KG1 (cell line): ENCODE measurements at regions not wholly inside any gene's neighbourhood (a gene's known extent, or its start where the extent isn't known, plus 50 kb on each side); places are given as distances from the start of the nearest gene placed in this dataset.

ENCODE experiments used
- DNase-seq: peaks from one replicate; lab custom pipeline; 2025; lab: John Stamatoyannopoulos, UW

DNA sequence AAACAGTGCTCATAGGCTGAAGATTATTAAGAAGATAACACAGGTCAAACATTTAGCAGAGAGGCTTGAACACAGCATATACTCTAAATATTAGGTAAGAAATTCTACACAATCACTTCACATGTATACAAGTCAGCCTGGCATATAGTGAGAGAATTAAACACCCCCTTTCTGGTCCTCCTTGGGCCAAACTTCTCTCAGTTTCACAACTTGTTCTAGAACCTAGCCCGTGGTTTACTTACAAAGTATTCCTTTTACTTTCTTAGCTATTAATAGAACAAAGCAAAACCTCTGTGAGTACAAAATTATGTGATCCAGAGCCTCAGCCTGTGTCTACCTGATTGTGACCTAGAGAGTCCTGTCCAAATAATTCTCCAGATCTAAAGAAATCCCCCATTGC is 562.8 kb downstream of the TNS1 start:
- no peak for DNase-seq

DNA sequence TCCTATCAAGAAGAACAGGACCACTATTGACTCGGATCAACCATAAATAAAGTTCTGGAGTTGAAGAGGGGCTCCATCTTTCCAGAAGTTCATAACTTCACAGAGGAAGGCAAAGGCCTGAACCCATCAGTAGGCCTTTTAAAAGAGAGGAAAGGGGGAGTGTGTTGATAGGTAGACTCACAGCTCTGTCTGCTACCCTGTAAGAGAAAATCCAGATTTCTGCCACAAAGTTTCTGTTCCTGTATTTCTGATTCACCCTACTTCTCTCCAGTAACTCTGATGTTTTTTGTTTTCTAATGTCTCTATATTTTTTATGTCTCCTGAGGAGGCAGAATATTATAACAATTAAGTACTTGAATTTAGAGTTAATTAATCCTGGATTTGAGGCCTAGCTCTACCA is 564.0 kb downstream of the TNS1 start:
- no peak for DNase-seq

DNA sequence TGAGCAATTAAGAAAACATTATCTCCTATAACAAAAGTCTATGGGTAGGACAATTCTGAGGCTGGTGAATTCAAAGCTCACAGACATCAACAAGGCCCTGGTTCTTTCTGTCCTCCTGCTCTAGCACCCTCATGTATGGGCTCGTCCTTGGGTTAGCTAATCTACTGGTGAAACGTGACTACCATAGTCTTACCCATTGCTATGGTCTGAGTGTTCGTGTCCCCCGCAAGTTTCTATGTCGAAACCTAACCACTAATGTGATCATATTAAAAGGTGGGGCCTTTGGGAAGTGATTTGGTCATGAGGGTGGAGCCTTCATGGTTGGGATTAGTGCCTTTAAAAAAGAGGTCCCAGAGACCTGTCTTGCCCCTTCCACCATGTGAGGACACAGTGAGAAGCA is 564.7 kb downstream of the TNS1 start:
- no peak for DNase-seq

DNA sequence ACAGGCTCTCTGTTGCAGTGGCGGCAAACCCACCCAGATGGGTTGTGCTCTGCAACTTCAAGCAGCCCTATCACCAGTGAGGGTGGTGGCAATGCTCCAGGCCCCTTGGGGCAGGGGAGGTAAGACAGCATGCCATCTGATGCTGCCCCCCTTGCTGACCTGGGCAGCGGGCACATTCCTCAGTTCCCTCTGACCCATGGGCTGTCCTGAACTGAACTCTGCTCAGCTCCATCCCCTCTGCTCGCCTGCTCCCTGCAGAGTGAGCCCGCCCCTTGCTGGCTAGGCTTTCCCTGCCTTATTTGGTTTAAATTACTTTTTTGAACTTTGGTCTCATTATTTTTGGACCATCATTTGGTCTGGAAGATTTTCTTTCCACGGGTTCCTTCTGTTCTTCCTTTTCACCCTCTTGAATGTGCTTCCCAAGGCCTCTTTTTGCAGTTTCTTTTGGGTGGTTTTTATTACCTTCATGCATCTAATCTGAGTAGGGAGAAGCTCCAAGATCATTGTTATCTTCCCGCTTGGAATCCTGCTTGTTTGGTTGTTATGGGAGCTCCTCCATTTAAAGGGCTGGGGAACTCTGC is 565.4 kb downstream of the TNS1 start:
- DNase-seq: no peak

DNA sequence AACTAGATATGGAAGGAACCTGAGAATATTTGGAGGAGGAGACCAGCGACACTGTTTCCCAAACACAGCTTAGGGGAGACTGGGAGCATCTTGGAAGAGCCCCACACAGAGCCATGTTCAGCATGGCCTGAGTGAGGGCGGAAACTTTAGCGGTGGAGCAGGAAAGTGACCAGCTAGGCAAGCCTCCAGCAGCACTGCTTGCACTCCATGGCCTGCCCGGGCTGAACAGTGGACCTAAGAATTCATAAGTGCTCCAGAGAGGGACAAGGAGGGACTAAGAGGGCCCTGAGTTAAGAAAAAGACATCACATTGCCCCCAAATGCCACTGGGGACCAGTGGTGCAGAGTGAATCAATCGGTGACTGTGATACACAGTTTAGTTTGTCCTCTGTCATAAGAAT is 566.4 kb downstream of the TNS1 start:
- DNase-seq: no peak

DNA sequence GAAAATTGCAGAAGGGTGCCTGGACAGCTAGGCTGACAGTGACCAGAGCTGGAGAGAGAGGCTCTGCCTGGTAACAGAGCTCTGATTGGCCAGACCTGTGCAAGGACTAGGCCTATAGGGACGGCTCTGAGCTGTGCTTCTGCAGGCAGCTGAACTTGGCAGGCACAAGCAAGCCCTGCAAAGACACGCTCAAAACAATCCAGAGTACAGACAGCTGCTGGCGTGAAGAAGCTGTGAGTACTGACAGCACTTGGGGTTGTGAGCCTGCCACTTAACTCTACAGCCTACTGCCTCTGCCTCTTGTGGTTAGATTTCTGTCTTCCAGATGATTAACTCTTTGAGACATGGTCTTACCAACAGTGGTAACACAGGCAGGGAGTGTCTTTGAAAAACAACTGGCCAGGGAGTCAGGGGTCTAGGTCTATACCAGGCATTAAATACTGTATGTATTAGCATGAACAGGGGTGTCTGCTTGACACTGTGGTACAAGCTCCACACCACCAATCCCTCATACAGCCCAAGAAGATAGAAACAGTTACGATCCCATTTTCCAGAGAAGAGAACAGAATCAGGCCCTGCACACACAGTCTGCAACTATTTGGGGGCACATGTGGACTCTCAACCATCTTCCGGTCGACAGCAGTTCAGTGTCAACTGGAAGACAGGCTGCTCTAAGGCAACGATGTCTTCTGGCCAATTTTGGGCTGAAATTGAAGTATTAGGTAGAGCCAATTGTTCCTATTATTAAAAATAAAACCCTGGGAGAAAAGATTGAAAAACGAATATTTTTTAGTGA is 568.4 kb downstream of the TNS1 start:
- DNase-seq: peak; percentile 4

DNA sequence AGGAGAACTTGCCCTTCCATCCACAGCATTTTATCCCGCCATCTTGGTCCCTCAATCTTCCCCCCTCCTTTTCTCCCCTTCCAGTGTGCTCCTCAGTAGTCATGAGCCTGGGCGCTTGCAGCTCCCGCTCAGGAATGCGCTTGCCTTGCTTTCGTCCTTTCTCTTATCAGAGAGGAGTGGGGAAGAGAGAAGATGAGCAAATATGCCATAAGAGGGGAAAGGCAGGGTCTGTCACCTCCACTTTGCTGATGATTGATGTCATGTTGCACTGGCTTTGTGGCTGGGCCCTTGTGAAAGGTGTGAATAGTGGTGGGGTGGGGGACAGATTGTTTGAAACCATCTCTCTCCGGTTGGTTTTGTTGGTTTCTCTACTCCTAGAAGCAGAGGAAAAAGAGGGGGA is 569.3 kb downstream of the TNS1 start:
- DNase-seq: no peak

DNA sequence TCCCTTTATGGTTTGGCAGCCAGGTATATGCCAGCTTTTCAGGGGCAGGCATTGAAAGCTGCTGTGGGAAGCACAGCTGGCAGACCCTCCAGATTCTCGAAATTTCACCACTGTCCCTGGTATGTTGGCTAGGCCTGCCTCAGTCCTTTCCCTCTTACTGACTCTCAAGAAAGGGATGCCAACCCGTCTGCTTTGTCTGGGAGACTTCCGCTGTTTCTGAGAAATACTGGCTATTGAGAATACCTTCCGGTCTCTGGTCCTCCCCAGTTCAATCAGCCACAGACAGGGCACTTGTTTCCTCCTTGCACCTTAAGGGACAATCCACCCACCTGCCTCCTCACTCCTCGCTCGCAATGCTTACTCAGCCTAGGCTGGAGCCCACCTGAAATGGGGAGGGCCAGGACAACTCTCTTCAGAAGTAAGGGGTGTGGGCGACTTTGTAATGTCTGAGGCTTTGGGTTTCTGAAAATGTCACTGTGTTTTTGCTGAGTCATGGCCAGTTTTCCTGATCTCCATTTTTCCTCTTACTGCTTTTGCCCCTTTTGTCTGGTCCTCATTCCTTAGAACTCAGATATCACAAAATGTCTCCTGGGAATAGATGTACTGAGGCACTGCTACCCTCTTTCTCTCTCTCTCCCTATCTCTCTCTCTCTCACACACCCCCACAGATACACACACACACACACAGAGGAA is 571.1 kb downstream of the TNS1 start:
- DNase-seq: no peak

DNA sequence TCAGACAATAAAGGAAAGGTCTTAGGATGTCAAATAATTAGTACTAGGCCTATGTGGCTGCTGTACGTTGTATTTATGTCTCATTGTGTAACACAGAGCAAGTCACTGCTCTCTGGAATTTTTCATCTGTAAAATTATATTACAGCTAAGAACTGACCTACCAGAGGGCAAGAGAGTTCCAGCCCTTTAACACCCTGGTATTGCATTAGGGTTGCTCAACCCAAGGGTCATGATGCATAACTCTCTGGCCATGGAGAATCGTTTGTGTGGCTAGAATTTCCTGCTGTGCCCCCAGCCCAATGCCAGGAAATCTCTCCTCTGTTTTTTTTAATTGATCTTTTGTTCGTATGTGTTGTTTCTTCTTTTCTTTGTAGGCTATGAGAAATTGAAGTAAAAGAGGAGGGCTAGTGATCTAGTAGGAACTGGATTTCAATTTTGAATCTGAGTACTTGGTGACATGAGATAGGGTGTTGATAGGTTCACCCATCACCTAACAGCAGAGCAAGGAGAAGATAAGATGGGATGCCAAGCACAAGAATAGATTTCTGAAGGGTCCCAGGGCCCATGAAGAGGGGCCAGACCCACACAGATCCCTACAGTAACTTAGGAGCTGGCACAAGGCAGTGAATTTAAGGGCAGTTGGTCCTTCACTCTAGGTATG is 571.2 kb upstream of the TNP1 start:
- DNase-seq: no peak

DNA sequence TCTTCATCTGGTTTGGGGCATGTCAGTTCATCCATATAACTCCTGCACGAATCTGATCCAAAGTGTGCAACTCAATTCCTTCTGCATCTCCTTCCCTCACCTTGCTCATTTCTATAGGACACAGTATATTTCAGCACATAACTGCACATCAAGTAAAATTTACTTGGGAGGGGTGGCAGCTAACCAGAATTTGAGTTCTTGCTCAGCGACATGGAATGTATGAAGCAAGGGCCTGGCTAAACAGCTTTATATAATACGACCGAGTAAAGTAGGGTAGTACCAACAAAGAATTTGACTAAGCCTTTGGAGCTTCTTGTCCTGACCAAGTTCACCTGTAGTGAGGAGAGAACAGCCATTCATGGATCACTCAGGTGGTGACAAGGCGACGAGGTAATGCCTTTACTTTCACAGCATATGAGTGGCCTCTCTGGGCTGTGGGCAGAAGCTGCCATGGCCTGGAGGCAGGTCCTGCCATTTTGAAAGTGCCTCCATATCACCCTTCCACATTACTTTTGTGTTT is 570.2 kb upstream of the TNP1 start:
- no peak for DNase-seq

DNA sequence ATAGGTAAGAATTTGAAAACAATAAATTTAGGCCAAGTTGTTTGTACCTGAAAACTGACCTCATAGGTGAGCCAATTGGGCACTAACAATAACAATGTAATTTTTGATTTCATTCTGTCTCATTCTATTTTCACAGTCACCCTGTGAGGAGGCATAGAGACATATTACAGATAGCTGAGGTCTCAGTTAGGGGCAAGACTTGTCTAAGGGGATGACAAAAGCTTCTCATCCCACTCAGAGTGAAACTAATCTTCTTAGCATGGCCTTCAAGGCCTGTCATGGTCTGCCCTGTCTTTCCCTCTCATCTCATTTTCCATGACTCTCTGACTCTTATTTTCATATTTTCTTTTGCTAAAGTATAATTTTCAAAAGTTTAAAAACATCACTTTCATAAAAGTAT is 562.0 kb upstream of the TNP1 start:
- DNase-seq: no peak

DNA sequence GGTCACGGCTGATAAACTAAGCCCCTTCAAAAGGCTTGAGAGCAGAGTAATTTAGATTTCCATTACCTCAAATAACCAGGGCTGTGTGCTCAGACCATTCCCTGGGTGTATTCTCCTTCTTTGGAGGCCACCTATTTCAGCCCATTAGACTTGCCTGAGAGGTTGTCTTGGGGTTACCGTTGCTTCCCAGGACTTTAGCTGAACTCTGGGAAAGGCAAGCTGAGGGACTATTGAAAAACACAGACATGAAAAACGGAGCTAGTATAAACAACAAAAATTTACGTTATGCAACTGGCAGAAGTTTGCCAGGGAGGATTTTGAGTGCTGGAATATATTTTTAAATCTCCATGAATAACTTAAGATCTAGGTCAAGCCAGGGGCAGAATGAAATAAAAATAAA is 561.0 kb upstream of the TNP1 start:
- DNase-seq: no peak

DNA sequence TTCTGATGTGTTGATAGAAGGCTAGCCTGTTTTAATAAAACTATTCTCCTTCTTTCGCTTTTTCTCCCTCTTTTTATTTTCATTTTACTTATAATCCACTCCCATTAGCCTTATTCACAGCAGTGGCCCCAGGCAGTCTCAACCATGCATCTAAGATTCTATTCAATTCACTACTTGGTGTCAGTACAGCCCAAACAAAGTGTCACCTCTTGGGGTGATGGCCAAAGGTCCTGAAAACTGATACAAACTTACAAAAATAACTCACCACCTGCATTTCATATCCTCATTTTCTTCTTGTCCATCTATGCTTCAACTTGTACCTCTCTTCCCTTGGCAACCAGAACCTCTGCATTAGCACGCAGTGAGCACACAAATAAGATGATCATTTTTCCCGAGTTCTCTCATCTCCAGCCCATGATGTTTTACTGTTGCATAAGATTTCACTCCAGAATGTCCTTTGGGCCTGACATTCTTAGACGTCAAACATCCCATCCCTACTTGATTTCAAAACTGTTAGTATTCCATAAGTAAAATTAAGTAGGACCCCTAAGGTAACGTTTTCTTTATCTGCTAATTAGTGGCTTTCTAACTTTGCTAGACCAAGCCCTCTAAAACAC is 559.3 kb upstream of the TNP1 start:
- no peak for DNase-seq

DNA sequence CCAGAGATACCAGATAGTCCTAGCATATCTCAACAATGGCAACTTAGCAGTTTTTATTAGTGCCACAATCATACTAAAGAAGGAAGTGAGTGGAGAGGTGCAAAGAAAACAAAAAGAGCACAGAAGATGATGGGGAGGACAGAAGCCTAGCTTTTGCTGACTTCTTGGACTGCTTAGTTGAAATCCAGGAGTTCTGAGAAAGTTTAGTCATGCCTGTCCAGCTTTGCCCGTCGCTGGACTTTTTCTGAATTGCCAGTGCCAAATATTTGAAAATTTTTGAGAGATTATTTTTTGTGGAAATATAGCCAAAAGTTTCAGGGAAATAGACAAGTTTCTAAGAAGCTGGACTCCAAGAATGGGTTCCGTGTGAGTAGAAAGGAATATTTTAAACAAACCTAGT is 558.7 kb upstream of the TNP1 start:
- DNase-seq: no peak

DNA sequence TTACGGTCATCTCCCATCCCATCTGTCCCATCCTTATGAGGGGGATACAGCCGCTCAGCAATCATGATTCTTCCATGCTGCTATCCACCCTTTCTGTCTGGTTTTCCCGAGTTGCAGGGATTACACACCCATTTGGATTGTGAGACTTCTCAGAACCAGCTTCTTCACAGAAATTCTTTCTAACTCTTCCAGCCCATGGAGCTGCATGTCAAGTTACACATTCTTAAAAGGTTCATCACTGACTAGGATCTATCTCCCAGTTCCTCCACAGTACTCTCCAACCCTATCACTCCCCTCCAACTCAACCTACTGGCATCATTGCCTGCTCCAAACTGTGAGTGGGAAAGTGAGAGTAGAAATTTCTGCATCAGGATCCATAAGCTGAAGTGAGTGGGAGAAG is 558.2 kb upstream of the TNP1 start:
- no peak for DNase-seq

DNA sequence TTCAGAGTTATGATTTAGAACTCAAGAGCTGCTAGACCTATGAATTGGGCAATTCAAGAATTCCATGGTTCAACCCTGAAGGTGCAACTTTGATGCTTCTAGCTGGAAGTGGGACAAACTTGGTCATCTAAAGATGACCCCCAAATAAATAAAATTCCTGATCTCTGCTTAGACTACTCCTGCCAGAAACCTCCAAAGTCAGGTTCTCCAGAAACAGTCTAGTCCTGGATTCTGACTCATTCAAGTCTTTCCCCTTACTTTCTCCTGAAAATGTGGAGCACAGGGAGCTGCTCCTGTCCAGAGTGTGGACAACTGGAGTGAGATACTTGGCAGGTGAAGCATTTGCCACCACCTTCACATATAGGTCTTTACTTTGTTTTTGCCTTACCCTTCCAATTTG is 557.7 kb upstream of the TNP1 start:
- no peak for DNase-seq

DNA sequence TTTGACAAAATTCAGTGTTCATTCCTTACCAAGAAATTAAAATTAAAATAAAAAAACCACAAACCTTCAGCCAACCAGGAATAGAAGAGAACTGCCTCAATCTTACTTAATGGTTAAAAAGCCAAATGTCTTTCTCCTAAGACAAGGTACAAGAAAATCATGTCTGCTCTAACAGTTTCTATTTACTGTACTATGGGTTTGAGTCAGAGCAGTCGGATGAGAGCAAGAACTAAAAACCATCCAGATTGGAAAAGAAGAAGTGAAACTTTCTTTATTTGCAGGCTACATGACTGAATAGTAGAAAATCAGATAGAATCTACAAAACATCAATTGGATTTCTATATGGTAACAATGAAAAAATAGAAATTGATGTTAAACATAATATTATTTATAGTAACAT is 555.5 kb upstream of the TNP1 start:
- no peak for DNase-seq

DNA sequence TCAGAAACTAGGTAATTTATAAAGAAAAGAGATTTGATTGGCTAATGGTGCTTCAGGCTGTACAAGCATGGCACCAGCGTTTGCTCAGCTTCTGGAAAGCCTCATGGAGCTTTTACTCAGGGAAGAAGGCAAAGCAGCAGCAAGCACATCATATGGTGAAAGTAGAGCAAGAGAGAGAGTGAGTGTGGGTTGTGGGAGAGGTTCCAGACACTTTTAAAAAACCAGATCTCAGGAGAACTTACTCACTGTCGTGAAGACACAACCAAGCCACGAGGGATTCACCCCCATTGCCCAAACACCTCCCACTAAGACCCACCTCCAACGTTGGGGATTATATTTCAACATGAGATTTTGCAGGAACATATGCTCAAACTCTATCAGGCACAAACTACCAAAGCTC is 554.6 kb upstream of the TNP1 start:
- no peak for DNase-seq

DNA sequence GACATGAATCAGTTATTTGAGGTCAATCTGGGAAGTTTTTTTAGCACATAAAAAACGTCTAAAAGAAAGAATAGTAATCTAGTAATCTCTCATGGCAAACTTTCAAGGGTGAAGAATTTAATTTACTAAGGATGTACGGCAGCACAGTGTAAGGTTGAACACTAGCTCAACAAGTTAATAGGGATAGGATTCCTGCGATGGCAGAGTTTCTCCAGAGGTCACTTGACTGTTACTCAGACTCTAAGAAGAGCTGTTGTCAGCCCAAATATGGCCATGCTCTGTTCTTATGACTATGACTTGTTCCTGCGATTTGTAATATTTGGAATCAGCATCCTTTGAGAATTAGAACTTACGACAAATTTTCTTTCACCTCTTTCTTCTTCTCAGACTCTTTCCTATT is 553.3 kb upstream of the TNP1 start:
- DNase-seq: no peak

DNA sequence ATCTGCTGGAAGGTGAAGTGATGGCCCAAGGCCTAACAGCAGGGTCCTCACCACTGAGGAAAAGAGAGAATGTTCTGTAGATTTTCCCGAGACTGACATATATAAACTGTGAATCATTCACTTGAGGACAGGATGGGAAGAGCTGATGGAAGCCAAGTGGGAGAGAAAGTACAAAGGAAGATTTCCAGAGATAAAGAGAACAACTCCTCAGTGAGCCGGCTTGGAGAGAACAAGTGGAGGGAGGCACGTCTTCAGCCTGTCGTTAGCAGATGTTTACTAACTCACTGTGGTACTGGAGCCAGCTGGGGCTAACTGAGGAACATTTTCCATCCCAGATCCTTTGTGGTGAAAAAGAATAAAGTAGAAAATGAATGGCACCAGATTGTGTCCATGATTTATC is 552.9 kb upstream of the TNP1 start:
- DNase-seq: no peak

DNA sequence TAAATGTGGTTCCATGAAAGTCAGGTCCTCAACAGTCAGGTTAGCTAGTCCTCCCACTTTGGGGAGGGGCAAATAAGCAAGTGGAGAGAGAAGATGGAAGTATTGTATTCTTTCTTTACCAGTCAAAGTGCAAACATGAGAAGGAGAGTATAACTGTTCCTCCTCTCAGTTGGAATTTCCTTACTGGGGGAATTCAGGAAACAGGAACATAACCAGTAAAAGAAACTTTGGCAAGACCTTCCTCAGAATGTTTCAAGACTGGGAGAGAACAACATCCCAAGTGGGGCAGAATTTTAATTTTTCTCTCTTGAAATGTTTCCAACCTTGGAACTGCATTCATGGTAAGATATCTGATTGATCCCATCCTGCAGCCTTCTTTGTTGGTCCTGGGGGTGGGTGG is 552.4 kb upstream of the TNP1 start:
- no peak for DNase-seq

DNA sequence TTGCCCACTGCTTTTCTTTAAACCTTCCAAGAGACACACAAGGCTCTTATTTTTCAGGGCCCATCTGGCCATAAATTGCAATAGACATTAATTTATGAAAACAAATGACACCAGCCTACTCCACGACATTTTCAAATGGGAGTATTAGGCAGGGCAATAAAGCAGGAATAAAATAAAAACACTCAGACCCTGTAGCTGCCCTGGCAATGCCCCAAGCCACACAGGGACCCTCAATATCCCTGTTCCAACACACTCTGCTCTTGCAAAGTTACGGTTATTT is 550.8 kb upstream of the TNP1 start:
- no peak for DNase-seq
